T-cell (primary cell): ENCODE measurements at regions not wholly inside any gene's neighbourhood (a gene's known extent, or its start where the extent isn't known, plus 50 kb on each side); places are given as distances from the start of the nearest gene placed in this dataset.

Experiments used
- ATAC-seq, 4 experiments: fragments of 200-7000 bp in 3 of 4; fragments of 150-1000 bp in 1 of 4; cut with Tn5 transposase; replicated peaks in 1 of 4; 1 replicate in 3 of 4; 2 replicates in 1 of 4; pipeline ENCODE4 v1.10.0; 2021; ENCODE audit warnings: moderate library complexity in 3 of 4, mild to moderate bottlenecking in 2 of 4, moderate number of reproducible peaks in 1 of 4
- CTCF ChIA-PET, 2 donors: fragments of 300-600 bp; sonication (Branson Sonifier 250); formaldehyde crosslinking; loops; one replicate each; lab custom pipeline; 2022; ENCODE audit warnings: antibody characterized with exemption in 2 of 2; lab: Charles Lee
- POLR2A ChIA-PET, 2 donors: fragments of 300-600 bp; sonication (Branson Sonifier 250); formaldehyde crosslinking; loops; one replicate each; lab custom pipeline; 2022; ENCODE audit warnings: antibody characterized with exemption in 2 of 2; lab: Charles Lee
- DNase-seq, 35 experiments: peaks; one replicate each; pipeline versions ENCODE4 v3.0.0 to v3.0.0-alpha.2; 2013 to 2023
- H3K27ac ChIP-seq: one replicate; pipeline ENCODE4 v1.5.1; 2013; ENCODE audit warnings: low read length
- H3K27me3 ChIP-seq, 2 experiments: replicated peaks in 1 of 2; 1 replicate in 1 of 2; 2 replicates in 1 of 2; pipeline versions ENCODE4 v1.6.1 to v1.7.0; 2013; ENCODE audit warnings: low read length in 1 of 2, mixed read lengths in 1 of 2; ENCODE audit not compliant: control insufficient read depth in 2 of 2, insufficient read depth in 2 of 2; ENCODE audit errors: extremely low read depth in 1 of 2
- H3K36me3 ChIP-seq, 2 donors: 1 replicate in 1 of 2; 2 replicates in 1 of 2; pipeline versions ENCODE4 v1.6.1 to v1.7.0; 2013; ENCODE audit warnings: low read length in 1 of 2; ENCODE audit not compliant: control insufficient read depth in 2 of 2, insufficient read depth in 1 of 2; ENCODE audit errors: extremely low read depth in 1 of 2
- H3K4me1 ChIP-seq, 2 experiments: 1 replicate in 1 of 2; 2 replicates in 1 of 2; pipeline versions ENCODE4 v1.6.1 to v1.7.0; 2013; ENCODE audit warnings: low read length in 2 of 2, mixed read lengths in 1 of 2; ENCODE audit not compliant: insufficient read depth in 2 of 2, control insufficient read depth in 1 of 2; ENCODE audit errors: extremely low read depth in 1 of 2
- H3K4me3 ChIP-seq, 2 donors: 1 replicate in 1 of 2; 2 replicates in 1 of 2; pipeline versions ENCODE4 v1.5.1 to v1.7.0; 2013; ENCODE audit warnings: mild to moderate bottlenecking in 2 of 2, low read length in 1 of 2, moderate library complexity in 1 of 2; ENCODE audit not compliant: control insufficient read depth in 1 of 2; ENCODE audit errors: extremely low read depth in 1 of 2
- H3K9me3 ChIP-seq: 2 replicates; pipeline ENCODE4 v1.7.0; 2013
- H3K27ac Mint-ChIP-seq, 2 donors: one replicate each; pipeline ENCODE4 v1.8.0; 2020 to 2021; ENCODE audit warnings: mild to moderate bottlenecking in 2 of 2, mixed read lengths in 2 of 2
- H3K27me3 Mint-ChIP-seq, 2 donors: one replicate each; pipeline ENCODE4 v1.8.0; 2021 to 2022; ENCODE audit warnings: mixed read lengths in 2 of 2
- H3K36me3 Mint-ChIP-seq: one replicate; pipeline ENCODE4 v1.8.0; 2021; ENCODE audit warnings: mixed read lengths
- H3K4me1 Mint-ChIP-seq, 3 donors: one replicate each; pipeline ENCODE4 v1.8.0; 2020 to 2022; ENCODE audit warnings: mixed read lengths in 3 of 3, mild to moderate bottlenecking in 1 of 3
- H3K4me3 Mint-ChIP-seq, 3 donors: one replicate each; pipeline ENCODE4 v1.8.0; 2020 to 2022; ENCODE audit warnings: mild to moderate bottlenecking in 3 of 3, mixed read lengths in 3 of 3, moderate library complexity in 3 of 3
- H3K9me3 Mint-ChIP-seq, 3 donors: one replicate each; pipeline ENCODE4 v1.8.0; 2020 to 2022; ENCODE audit warnings: mixed read lengths in 3 of 3
- WGBS: methylation state at CpG from one replicate; pipeline ENCODE4 v1.1.5; 2013; ENCODE audit warnings: missing lambda C conversion rate; ENCODE audit not compliant: insufficient coverage; 5-methylcytosine and 5-hydroxymethylcytosine counted together

DNA sequence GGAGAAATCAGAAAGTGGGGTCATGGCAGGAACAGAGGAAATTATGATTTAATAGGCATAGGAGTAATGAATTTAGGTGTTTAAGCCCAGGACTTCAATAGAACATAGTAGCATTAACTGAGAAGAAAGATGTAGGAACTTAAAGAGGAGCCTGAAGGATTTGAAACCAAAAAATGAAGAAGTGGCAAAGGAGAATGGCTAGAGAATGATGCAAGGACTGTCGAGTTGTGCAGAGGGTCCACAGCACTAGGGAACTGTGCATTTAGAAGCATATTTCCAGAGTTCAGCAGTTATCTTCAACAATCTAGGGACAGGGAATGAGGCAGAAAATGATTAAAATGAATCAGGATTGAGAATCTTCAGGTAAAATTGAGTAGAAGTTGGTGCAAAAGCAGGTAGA is 328.1 kb upstream of the LYPLAL1 start:
- ChIA-PET CTCF (no interaction called here), POLR2A (no interaction called here)
- Mint-ChIP-seq H3K9me3 (peaks cover 11 to 17% (median 12%) of the 10 kb centered on the region in 3 donors), H3K4me3 (no peak overlapping the region), H3K4me1 (no peaks in the 10 kb centered on the region), H3K36me3 (no peaks in the 10 kb centered on the region), H3K27me3 (no peaks in the 10 kb centered on the region), H3K27ac (no peak overlapping the region)
- ATAC-seq (no peak), DNase-seq (no peak)
- Histone ChIP-seq H3K4me1 (no peaks in the 10 kb centered on the region), H3K36me3 (no peaks in the 10 kb centered on the region), H3K27ac (no peak overlapping the region), H3K4me3 (no peak overlapping the region), H3K9me3 (no peaks in the 10 kb centered on the region), H3K27me3 (no peaks in the 10 kb centered on the region)
- 100% methylated on average over 1 of the region's 1 CpG for WGBS

DNA sequence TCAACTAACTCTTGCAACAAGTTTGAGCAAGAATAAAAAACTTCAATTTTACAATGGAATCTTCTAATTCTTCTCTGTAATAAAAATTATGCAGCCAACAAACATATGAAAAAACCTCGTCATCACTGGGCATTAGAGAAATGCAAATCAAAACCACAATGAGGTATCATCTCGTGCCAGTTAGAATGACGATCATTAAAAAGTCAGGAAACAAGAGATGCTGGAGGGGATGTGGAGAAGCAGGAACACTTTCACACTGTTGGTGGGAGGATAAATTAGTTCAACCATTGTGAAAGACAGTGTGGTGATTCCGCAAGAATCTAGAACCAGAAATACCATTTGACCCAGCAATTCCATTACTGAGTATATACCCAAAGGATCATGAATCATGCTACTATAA is 327.5 kb upstream of the LYPLAL1 start:
- no peaks in the 10 kb centered on the region for H3K36me3 Mint-ChIP-seq
- CTCF ChIA-PET = no interaction called here
- WGBS = no CpG with 5 or more reads among the region's 4 CpGs
- peaks cover 11 to 14% (median 12%) of the 10 kb centered on the region in 3 donors for H3K9me3 Mint-ChIP-seq
- no peaks in the 10 kb centered on the region for H3K27me3 Mint-ChIP-seq
- H3K4me3 ChIP-seq = no peak overlapping the region
- no peak overlapping the region for H3K4me3 Mint-ChIP-seq
- H3K27me3 ChIP-seq = no peaks in the 10 kb centered on the region
- POLR2A ChIA-PET = no interaction called here
- no peak for ATAC-seq
- no peaks in the 10 kb centered on the region for H3K4me1 ChIP-seq
- no peaks in the 10 kb centered on the region for H3K36me3 ChIP-seq
- H3K27ac ChIP-seq = no peak overlapping the region
- no peak overlapping the region for H3K27ac Mint-ChIP-seq
- H3K9me3 ChIP-seq = no peaks in the 10 kb centered on the region
- DNase-seq = no peak
- H3K4me1 Mint-ChIP-seq = no peaks in the 10 kb centered on the region

DNA sequence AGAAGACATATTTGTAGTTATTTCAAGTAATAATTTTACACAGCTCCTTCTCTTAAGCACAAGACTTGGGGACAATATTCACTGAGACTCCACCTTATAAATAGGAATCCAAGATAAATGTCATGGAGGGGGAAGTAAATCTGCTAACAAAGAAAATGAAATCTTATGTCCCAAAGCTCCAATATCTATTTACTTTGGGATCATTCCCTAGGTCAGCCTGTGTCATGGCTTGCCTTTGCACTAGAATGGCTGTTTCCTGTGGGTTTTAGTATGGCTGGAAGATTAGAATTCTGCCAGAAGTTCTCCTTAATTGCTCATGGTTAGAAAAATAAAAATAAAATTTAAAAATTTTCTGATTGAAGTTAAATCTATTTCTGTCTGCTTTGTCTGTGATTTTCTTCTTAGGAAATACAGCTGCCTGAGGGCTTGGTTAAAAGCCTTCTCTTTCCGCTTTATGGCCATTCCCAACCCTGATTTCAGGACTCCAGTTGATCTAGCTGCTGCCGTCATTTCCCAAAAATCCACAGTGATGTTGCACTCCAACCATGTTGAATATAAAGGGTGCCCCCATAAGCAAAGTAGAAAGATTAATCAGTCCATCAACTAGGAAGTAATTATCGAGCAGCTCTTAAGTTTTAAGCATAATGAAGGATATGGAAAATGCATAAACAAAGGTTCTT is 326.4 kb upstream of the LYPLAL1 start:
- no peaks in the 10 kb centered on the region for H3K36me3 Mint-ChIP-seq
- WGBS = 80% methylated on average over 1 of the region's 3 CpGs
- no peak overlapping the region for H3K4me3 Mint-ChIP-seq
- H3K4me1 Mint-ChIP-seq = no peaks in the 10 kb centered on the region
- H3K27ac ChIP-seq = no peak overlapping the region
- no peaks in the 10 kb centered on the region for H3K9me3 ChIP-seq
- peaks cover 11 to 13% (median 12%) of the 10 kb centered on the region in 3 donors for H3K9me3 Mint-ChIP-seq
- ChIA-PET CTCF (no interaction called here), POLR2A (no interaction called here)
- H3K27me3 ChIP-seq = no peaks in the 10 kb centered on the region
- no peaks in the 10 kb centered on the region for H3K36me3 ChIP-seq
- ATAC-seq (no peak), DNase-seq (no peak)
- no peaks in the 10 kb centered on the region for H3K4me1 ChIP-seq
- no peaks in the 10 kb centered on the region for H3K27me3 Mint-ChIP-seq
- no peak overlapping the region for H3K27ac Mint-ChIP-seq
- H3K4me3 ChIP-seq = no peak overlapping the region

DNA sequence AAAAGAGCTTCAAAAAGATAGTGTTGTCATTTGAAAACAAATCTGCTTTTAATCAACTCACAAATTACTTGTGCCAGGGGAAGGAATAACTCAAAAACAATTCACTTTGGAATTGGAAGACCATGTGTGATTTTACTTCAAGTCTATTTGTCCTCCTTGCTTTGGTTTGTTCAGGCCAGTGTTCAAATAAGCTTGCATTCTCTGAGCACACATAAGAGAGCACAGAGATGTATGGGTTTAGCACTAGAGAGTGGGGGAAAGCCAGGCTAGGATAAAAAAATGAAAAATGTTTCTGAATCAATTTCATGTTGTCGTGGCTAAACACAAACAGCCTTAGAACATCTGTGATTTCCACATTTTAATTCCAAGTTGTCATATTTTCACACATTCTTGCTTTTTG is 325.7 kb upstream of the LYPLAL1 start:
- DNase-seq (no peak), ATAC-seq (no peak)
- no CpG with 5 or more reads among the region's 1 CpG for WGBS
- H3K36me3 Mint-ChIP-seq = no peaks in the 10 kb centered on the region
- Histone ChIP-seq H3K4me3 (no peak overlapping the region), H3K27me3 (no peaks in the 10 kb centered on the region), H3K9me3 (no peaks in the 10 kb centered on the region), H3K27ac (no peak overlapping the region), H3K36me3 (no peaks in the 10 kb centered on the region), H3K4me1 (no peaks in the 10 kb centered on the region)
- ChIA-PET CTCF (no interaction called here), POLR2A (no interaction called here)
- no peak overlapping the region for H3K27ac Mint-ChIP-seq
- H3K9me3 Mint-ChIP-seq = peaks cover 8 to 10% (median 9%) of the 10 kb centered on the region in 3 donors
- H3K4me1 Mint-ChIP-seq = no peaks in the 10 kb centered on the region
- no peaks in the 10 kb centered on the region for H3K27me3 Mint-ChIP-seq
- H3K4me3 Mint-ChIP-seq = no peak overlapping the region

DNA sequence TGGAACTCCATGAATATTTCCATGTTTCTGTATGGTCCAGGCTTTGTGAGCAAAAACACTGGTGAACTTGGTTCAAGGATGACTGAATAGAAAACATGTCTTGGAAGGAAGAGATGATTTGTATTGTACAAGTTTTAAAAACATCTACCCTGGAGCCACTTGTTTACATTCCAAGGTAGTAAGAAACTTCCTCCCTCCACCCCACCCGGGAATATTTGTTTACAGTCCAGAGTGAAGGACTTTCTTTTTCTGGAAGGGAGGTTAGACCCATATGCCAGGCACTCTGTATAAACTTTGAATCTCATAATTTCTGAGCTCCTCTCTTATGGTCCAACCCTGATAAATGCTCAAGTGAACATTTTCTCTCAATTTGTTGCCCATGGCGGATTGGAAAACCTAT is 323.3 kb upstream of the LYPLAL1 start:
- no peak overlapping the region for H3K4me3 ChIP-seq
- H3K27ac Mint-ChIP-seq = no peak overlapping the region
- no peaks in the 10 kb centered on the region for H3K4me1 ChIP-seq
- no peak overlapping the region for H3K4me3 Mint-ChIP-seq
- 90% methylated on average over 1 of the region's 2 CpGs for WGBS
- no peak overlapping the region for H3K27ac ChIP-seq
- no peaks in the 10 kb centered on the region for H3K4me1 Mint-ChIP-seq
- no peaks in the 10 kb centered on the region for H3K27me3 ChIP-seq
- peaks cover 6 to 8% (median 6%) of the 10 kb centered on the region in 3 donors for H3K9me3 Mint-ChIP-seq
- ChIA-PET POLR2A (no interaction called here), CTCF (no interaction called here)
- ATAC-seq = no peak
- no peaks in the 10 kb centered on the region for H3K9me3 ChIP-seq
- no peaks in the 10 kb centered on the region for H3K36me3 ChIP-seq
- no peak for DNase-seq
- H3K27me3 Mint-ChIP-seq = no peaks in the 10 kb centered on the region
- no peaks in the 10 kb centered on the region for H3K36me3 Mint-ChIP-seq

DNA sequence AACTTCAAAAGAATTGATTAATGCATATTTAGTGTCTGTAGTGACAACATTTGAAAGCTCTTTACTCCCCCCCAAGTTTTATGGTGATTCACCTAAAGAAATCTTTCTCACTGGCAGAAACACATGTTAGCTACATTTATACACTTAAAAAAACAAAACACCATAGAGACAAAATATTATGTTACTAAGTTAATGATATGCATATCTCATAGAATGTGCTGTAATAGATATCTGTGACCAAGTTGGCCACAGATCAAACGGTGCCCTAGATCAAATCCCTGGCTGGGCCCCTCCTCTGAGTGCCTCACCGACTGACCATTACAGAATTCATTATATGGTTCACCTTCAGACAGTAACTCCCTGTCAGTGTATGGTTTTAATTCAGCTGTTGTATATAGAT is 322.1 kb upstream of the LYPLAL1 start:
- H3K27ac Mint-ChIP-seq = no peak overlapping the region
- no peaks in the 10 kb centered on the region for H3K36me3 Mint-ChIP-seq
- H3K9me3 Mint-ChIP-seq = peaks cover 0 to 2% (median 2%) of the 10 kb centered on the region in 3 donors
- Histone ChIP-seq H3K4me1 (no peaks in the 10 kb centered on the region), H3K27me3 (no peaks in the 10 kb centered on the region), H3K4me3 (no peak overlapping the region), H3K36me3 (no peaks in the 10 kb centered on the region), H3K27ac (no peak overlapping the region), H3K9me3 (no peaks in the 10 kb centered on the region)
- H3K4me1 Mint-ChIP-seq = no peaks in the 10 kb centered on the region
- ATAC-seq (no peak), DNase-seq (no peak)
- no CpG with 5 or more reads among the region's 2 CpGs for WGBS
- ChIA-PET CTCF (no interaction called here), POLR2A (no interaction called here)
- H3K27me3 Mint-ChIP-seq = no peaks in the 10 kb centered on the region
- H3K4me3 Mint-ChIP-seq = no peak overlapping the region

DNA sequence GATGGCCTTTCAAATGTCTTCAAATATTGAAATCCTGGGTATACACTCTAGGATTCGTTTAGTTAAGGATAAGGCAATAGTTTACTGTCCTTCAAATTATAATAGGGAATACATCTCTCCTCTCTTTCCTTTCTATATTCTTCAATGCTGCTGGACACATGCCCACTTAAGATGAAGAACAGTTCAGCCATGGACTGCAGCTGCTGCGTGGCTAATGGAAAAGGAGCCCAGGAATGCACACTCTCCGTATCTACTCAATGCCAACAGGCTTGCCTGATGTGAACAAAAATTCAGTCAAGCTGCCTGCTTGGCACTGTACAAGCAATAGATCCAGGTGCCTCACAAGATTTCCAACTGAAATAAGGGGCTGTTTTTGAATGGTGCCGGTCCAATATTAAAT is 321.2 kb upstream of the LYPLAL1 start:
- ATAC-seq (no peak), DNase-seq (no peak)
- ChIA-PET POLR2A (no interaction called here), CTCF (no interaction called here)
- H3K4me1 ChIP-seq = no peaks in the 10 kb centered on the region
- Mint-ChIP-seq H3K27me3 (no peaks in the 10 kb centered on the region), H3K27ac (no peak overlapping the region), H3K36me3 (no peaks in the 10 kb centered on the region), H3K4me3 (no peak overlapping the region), H3K9me3 (peaks cover 0 to 4% (median 2%) of the 10 kb centered on the region in 3 donors), H3K4me1 (no peaks in the 10 kb centered on the region)
- H3K4me3 ChIP-seq = no peak overlapping the region
- no peaks in the 10 kb centered on the region for H3K9me3 ChIP-seq
- no peak overlapping the region for H3K27ac ChIP-seq
- no peaks in the 10 kb centered on the region for H3K27me3 ChIP-seq
- no peaks in the 10 kb centered on the region for H3K36me3 ChIP-seq
- 90% methylated on average over 2 of the region's 4 CpGs for WGBS
